Type B pancreatic cell (in vitro differentiated cells): ENCODE measurements at regions not wholly inside any gene's neighbourhood (a gene's known extent, or its start where the extent isn't known, plus 50 kb on each side); places are given as distances from the start of the nearest gene placed in this dataset.

Experiments
- DNase-seq: peaks from one replicate; pipeline ENCODE4 v3.0.0; 2021; ENCODE audit warnings: mixed read lengths; ENCODE audit not compliant: unreplicated experiment; ENCODE audit errors: extremely low spot score
- H3K27ac Mint-ChIP-seq: 2 replicates; pipeline ENCODE4 v1.8.0; 2021; ENCODE audit warnings: mild to moderate bottlenecking, mixed read lengths
- H3K27me3 Mint-ChIP-seq: 2 replicates; pipeline ENCODE4 v1.8.0; 2021; ENCODE audit warnings: mixed read lengths
- H3K36me3 Mint-ChIP-seq: 2 replicates; pipeline ENCODE4 v1.8.0; 2021; ENCODE audit warnings: mixed read lengths
- H3K4me1 Mint-ChIP-seq: one replicate; pipeline ENCODE4 v1.8.0; 2021; ENCODE audit warnings: mixed read lengths; ENCODE audit not compliant: unreplicated experiment
- H3K4me3 Mint-ChIP-seq: 2 replicates; pipeline ENCODE4 v1.8.0; 2021; ENCODE audit warnings: mild to moderate bottlenecking, mixed read lengths
- H3K9me3 Mint-ChIP-seq: 2 replicates; pipeline ENCODE4 v1.8.0; 2021; ENCODE audit warnings: mixed read lengths
- CTCF ChIP-seq: fragments of 200-600 bp; sonication (generic); conservative IDR thresholded peaks from 2 replicates; pipeline ENCODE4 v1.5.0; 2021; ENCODE audit warnings: antibody characterized with exemption, mild to moderate bottlenecking

- no peak overlapping the region for H3K27ac Mint-ChIP-seq
- no peaks in the 10 kb centered on the region for H3K4me1 Mint-ChIP-seq
- no peak for TF ChIP-seq CTCF
- H3K9me3 Mint-ChIP-seq, result no peaks in the 10 kb centered on the region
- H3K4me3 Mint-ChIP-seq, result no peak overlapping the region
- DNase-seq, result no peak
- H3K36me3 Mint-ChIP-seq, result no peaks in the 10 kb centered on the region
- H3K27me3 Mint-ChIP-seq, result no peaks in the 10 kb centered on the region
Observed at GRCh38 chr3:82050382-82050781, 288.9 kb upstream of the GBE1 start.

GRCh38 chr3:82048711-82049110 is 287.3 kb upstream of the GBE1 start:
- Mint-ChIP-seq H3K27ac (no peak overlapping the region), H3K4me1 (peaks cover 6% of the 10 kb centered on the region), H3K27me3 (no peaks in the 10 kb centered on the region), H3K9me3 (no peaks in the 10 kb centered on the region), H3K4me3 (no peak overlapping the region), H3K36me3 (no peaks in the 10 kb centered on the region)
- no peak for DNase-seq
- TF ChIP-seq CTCF, result no peak

GRCh38 chr3:82044930-82045705 is 283.7 kb upstream of the GBE1 start:
- no peak overlapping the region for H3K4me3 Mint-ChIP-seq
- DNase-seq, result no peak
- H3K9me3 Mint-ChIP-seq, result no peaks in the 10 kb centered on the region
- peaks cover 6% of the 10 kb centered on the region for H3K4me1 Mint-ChIP-seq
- peak overlapping the region; percentile 8 for H3K27ac Mint-ChIP-seq
- H3K27me3 Mint-ChIP-seq, result no peaks in the 10 kb centered on the region
- no peak for TF ChIP-seq CTCF
- no peaks in the 10 kb centered on the region for H3K36me3 Mint-ChIP-seq

GRCh38 chr3:82038556-82038955 is 277.1 kb upstream of the GBE1 start:
- H3K36me3 Mint-ChIP-seq, result no peaks in the 10 kb centered on the region
- no peak for TF ChIP-seq CTCF
- no peaks in the 10 kb centered on the region for H3K27me3 Mint-ChIP-seq
- H3K9me3 Mint-ChIP-seq, result no peaks in the 10 kb centered on the region
- no peaks in the 10 kb centered on the region for H3K4me1 Mint-ChIP-seq
- DNase-seq, result no peak
- H3K27ac Mint-ChIP-seq, result no peak overlapping the region
- no peak overlapping the region for H3K4me3 Mint-ChIP-seq

- no peak for DNase-seq
- H3K4me3 Mint-ChIP-seq, result no peak overlapping the region
- peaks cover 7% of the 10 kb centered on the region for H3K4me1 Mint-ChIP-seq
- TF ChIP-seq CTCF, result no peak
- H3K27ac Mint-ChIP-seq, result no peak overlapping the region
- no peaks in the 10 kb centered on the region for H3K36me3 Mint-ChIP-seq
- H3K27me3 Mint-ChIP-seq, result no peaks in the 10 kb centered on the region
- no peaks in the 10 kb centered on the region for H3K9me3 Mint-ChIP-seq
Observed at GRCh38 chr3:82033186-82033585, 271.7 kb upstream of the GBE1 start.
